ENCODE measurements at regions not wholly inside any gene's neighbourhood (a gene's known extent, or its start where the extent isn't known, plus 50 kb on each side); places are given as distances from the start of the nearest gene placed in this dataset.
A peak's percentile ranks its signal among the peaks of the same experiment; 100 is the strongest.

DNA sequence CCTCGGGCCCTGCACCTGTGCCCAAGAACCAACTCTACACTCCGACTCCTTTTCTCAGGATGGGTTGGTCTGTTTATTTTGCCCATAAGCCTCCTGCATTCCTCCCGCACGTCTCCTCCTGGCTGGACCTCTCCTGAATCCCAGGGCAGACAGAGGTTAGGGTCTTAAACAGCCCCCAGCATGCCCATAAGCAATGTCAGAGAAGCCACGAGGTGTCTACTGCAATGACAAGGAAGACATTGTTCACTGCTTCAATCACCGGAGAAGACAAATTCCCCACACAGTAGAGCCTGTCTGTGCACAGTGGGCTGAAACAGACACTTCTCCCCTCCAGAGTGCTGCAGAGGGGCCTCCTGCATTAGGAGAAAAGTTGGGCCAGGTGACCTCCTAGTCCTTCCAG lies 230.6 kb upstream of the RPL38 start:
- no peak overlapping the region for H3K4me3 ChIP-seq (ENCODE audit: low read depth, low read length)
- no peak for TF ChIP-seq MYC (IDR thresholded peaks at IDR 0.05; ENCODE audit: low read depth, low read length)
- no peak for TF ChIP-seq POLR2A (IDR thresholded peaks at IDR 0.05; ENCODE audit: extremely low read depth, insufficient read length)
- TF ChIP-seq, protein P1, sequence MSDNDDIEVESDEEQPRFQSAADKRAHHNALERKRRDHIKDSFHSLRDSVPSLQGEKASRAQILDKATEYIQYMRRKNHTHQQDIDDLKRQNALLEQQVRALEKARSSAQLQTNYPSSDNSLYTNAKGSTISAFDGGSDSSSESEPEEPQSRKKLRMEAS (IDR thresholded peaks at IDR 0.05; ENCODE audit: low read depth, low read length): no peak
- TF ChIP-seq, protein P2, sequence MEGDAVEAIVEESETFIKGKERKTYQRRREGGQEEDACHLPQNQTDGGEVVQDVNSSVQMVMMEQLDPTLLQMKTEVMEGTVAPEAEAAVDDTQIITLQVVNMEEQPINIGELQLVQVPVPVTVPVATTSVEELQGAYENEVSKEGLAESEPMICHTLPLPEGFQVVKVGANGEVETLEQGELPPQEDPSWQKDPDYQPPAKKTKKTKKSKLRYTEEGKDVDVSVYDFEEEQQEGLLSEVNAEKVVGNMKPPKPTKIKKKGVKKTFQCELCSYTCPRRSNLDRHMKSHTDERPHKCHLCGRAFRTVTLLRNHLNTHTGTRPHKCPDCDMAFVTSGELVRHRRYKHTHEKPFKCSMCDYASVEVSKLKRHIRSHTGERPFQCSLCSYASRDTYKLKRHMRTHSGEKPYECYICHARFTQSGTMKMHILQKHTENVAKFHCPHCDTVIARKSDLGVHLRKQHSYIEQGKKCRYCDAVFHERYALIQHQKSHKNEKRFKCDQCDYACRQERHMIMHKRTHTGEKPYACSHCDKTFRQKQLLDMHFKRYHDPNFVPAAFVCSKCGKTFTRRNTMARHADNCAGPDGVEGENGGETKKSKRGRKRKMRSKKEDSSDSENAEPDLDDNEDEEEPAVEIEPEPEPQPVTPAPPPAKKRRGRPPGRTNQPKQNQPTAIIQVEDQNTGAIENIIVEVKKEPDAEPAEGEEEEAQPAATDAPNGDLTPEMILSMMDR (IDR thresholded peaks at IDR 0.05; ENCODE audit: low read depth, low read length): no peak

DNA sequence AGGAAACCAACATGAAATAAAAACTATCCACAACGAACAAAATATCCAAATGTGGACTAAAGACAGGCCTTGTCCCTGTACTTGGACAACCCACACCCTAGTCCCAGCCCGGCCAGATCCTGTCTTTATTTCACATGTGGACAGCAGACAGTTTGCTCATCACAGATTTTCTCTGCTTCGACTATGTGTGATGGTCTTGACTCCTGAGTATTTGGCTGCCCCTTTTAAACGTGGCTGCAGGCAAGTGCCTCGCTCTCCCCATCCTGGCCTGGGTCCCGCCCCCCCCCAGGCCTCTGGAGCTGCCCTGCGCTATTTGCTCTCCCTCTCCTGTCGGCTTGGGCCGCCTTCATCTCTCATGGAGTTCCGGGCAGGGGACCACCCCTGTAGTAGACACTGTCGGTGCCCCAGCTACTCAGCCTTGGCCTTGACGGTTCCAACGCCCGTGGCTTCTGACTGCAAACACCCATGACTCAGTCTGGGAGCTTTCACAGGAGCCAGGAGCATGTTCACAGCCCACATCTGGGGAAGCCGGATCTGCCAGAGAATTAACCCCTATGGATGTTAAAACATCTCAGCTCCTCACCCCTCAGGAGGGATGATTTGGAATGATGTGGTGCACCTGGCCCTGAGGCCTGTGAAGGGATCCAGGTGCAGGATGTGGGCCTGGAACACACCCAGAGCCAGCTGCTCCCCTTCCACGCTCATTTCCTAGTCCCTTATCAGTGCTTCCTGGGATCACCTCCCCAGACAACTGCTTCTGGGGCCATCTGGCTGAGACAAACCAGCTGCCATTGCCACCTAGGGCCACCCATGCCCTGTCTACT lies 229.7 kb upstream of the RPL38 start:
- H3K4me3 ChIP-seq (ENCODE audit: low read depth, low read length): no peak overlapping the region
- no peak for DNase-seq (ENCODE audit: low read depth)
- TF ChIP-seq POLR2A (IDR thresholded peaks at IDR 0.05; ENCODE audit: extremely low read depth, insufficient read length): no peak
- TF ChIP-seq MYC (IDR thresholded peaks at IDR 0.05; ENCODE audit: low read depth, low read length): no peak

More for the DNA sequence above, 230.6 kb upstream of the RPL38 start:
- no peak for DNase-seq (ENCODE audit: low read depth)

DNA sequence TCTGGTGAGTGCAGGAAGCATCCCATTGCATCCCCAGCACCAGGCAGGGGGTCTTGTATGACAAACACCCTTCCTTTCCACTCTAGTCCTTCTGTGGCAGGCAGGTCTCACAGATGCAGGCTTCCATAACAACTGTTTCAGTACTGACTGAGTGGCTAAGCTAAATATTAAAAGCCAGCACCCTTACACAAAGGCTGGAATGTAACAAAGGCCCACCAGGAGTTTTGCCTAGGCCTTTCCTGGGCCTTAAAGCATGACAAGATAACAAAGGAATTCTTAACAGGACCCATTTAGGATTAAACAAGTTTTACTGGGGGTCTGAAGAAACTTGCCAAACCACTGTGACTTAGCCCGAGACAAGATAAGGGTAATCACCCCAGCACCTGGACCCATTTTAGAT lies 228.9 kb upstream of the RPL38 start:
- TF ChIP-seq, protein P1 (IDR thresholded peaks at IDR 0.05; ENCODE audit: low read depth, low read length): no peak
- no peak for TF ChIP-seq POLR2A (IDR thresholded peaks at IDR 0.05; ENCODE audit: extremely low read depth, insufficient read length)
- TF ChIP-seq, protein P2 (IDR thresholded peaks at IDR 0.05; ENCODE audit: low read depth, low read length): no peak
- TF ChIP-seq MYC (IDR thresholded peaks at IDR 0.05; ENCODE audit: low read depth, low read length): no peak
- DNase-seq (ENCODE audit: low read depth): no peak
- no peak overlapping the region for H3K4me3 ChIP-seq (ENCODE audit: low read depth, low read length)

DNA sequence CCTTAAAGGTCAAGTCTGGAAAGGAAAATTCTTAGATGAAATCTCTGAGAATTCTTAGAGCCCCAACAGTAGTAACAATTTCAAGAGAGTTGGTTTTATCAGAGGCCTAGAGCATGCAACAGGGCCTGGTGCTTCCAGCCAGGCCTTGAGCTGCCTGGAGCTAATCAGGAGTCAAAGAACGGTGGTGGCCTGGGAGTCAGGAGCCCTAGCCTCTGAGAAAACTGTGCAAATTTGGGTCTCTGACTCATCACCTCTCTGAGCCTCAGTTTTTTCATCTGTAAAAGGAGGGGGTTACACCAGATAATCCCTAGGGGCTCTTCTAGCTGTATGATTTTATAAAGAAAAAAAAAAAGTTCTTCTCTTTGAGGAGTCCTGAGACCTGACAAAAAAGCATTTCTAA lies 227.3 kb upstream of the RPL38 start:
- DNase-seq (ENCODE audit: low read depth): peak; percentile 50
- TF ChIP-seq MYC (IDR thresholded peaks at IDR 0.05; ENCODE audit: low read depth, low read length) (no peak), POLR2A (IDR thresholded peaks at IDR 0.05; ENCODE audit: extremely low read depth, insufficient read length) (no peak)
- TF ChIP-seq, protein P1 (IDR thresholded peaks at IDR 0.05; ENCODE audit: low read depth, low read length): no peak
- TF ChIP-seq, protein P2 (IDR thresholded peaks at IDR 0.05; ENCODE audit: low read depth, low read length): no peak
- no peak overlapping the region for H3K4me3 ChIP-seq (ENCODE audit: low read depth, low read length)

DNA sequence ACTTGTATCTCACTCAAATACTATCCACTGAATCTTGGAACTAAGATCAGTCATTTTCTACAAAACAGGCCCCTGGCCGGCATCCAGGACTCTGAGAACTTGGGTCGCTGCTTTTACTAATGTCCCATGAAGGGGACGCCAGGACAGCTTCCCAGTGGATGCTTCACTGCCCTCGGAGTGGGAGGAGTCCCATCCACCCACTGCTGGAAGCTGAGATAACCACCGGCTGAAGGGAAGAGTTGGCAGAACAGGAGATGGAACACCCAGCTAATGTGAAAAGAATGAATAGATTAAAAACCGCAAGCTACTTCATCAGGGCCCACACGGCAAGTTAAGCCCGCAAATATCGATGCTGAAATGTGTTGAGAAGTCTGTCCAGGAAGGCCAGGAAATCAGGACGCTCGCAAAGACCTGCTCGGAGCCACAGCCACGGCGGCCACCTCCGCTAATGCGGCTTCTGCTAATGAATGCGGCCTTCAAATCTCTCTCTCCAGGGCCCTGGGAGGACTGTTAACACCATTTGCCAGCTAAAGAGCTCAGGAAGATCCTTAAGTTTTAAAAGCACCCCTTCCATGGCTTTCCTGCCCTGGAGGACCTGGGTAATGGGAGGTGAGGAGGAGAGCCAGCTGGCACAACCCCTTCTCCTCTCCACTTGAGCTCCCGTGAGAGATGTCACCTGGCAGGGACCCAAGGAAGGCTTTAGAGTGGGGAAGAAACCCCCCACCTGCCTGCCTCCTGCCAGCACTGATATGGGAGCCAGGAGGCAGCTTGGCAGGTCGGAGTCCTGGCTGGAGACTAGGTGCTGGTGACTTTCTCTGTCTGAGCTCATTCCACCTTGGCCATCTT lies 226.6 kb upstream of the RPL38 start:
- TF ChIP-seq POLR2A (IDR thresholded peaks at IDR 0.05; ENCODE audit: extremely low read depth, insufficient read length) (no peak), MYC (IDR thresholded peaks at IDR 0.05; ENCODE audit: low read depth, low read length) (no peak)
- TF ChIP-seq, protein P2 (IDR thresholded peaks at IDR 0.05; ENCODE audit: low read depth, low read length): no peak
- TF ChIP-seq, protein P1 (IDR thresholded peaks at IDR 0.05; ENCODE audit: low read depth, low read length): no peak
- no peak overlapping the region for H3K4me3 ChIP-seq (ENCODE audit: low read depth, low read length)
- DNase-seq (ENCODE audit: low read depth): no peak

DNA sequence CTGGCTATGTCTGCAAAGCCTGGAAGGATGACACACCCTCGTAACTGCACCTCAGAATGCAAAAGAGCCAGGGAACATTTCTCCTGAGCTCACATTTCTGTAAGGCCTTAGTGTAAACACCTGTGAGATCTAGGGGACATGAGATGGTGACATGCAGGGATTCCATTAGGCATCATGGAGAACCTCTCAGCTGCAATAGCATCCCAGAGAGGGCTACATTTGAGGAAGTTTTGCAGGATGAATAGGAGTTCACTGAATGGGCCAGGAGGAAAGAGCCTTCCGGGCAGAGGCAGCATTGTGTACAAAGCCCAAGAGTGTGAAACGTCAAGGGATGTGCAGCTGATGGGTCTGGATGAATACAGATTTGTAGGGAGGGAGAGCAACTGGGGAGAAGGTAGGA lies 223.0 kb upstream of the RPL38 start:
- no peak for DNase-seq (ENCODE audit: low read depth)
- no peak overlapping the region for H3K4me3 ChIP-seq (ENCODE audit: low read depth, low read length)
- TF ChIP-seq, protein P1 (IDR thresholded peaks at IDR 0.05; ENCODE audit: low read depth, low read length): no peak
- TF ChIP-seq POLR2A (IDR thresholded peaks at IDR 0.05; ENCODE audit: extremely low read depth, insufficient read length) (no peak), MYC (IDR thresholded peaks at IDR 0.05; ENCODE audit: low read depth, low read length) (no peak)
- TF ChIP-seq, protein P2 (IDR thresholded peaks at IDR 0.05; ENCODE audit: low read depth, low read length): no peak
